NCI-H460 (cell line): ENCODE measurements at regions not wholly inside any gene's neighbourhood (a gene's known extent, or its start where the extent isn't known, plus 50 kb on each side); places are given as distances from the start of the nearest gene placed in this dataset.
"Not testable (repeated sequence)": the region's sequence is repeated elsewhere in the genome, so short reads cannot be mapped to it uniquely, and the experiment has no call there.

ENCODE experiments used
- DNase-seq: peaks from one replicate; pipeline ENCODE4 v3.0.0-alpha.2; 2016; ENCODE audit warnings: low read depth; ENCODE audit errors: extremely low read depth

DNA sequence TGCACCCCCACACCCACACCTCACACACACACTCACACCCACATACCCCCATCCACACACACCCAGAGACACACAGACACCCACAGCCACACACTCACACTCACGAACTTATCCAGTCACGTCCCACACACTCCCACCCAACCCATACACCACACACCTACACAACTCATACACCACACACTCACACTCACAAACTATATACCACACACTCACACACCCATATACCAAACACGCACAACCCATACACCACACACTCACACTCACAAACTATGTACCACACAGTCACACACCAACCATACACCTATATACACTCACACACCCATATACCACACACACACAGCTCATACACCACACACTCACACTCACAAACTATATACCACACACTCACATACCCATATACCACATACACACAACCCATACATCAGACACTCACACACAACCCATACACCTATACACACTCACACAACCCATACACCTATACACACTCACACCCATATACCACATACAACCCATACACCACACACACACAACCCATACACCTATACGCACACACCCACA, 162.4 kb downstream of the TMEM121 start:
- not testable (repeated sequence) for DNase-seq

- no peak for DNase-seq
Measured at GRCh38 chr14:105689722-105690121, 163.3 kb downstream of the TMEM121 start.

- no peak for DNase-seq
Measured at GRCh38 chr14:105690671-105691070, 164.3 kb downstream of the TMEM121 start.

DNA sequence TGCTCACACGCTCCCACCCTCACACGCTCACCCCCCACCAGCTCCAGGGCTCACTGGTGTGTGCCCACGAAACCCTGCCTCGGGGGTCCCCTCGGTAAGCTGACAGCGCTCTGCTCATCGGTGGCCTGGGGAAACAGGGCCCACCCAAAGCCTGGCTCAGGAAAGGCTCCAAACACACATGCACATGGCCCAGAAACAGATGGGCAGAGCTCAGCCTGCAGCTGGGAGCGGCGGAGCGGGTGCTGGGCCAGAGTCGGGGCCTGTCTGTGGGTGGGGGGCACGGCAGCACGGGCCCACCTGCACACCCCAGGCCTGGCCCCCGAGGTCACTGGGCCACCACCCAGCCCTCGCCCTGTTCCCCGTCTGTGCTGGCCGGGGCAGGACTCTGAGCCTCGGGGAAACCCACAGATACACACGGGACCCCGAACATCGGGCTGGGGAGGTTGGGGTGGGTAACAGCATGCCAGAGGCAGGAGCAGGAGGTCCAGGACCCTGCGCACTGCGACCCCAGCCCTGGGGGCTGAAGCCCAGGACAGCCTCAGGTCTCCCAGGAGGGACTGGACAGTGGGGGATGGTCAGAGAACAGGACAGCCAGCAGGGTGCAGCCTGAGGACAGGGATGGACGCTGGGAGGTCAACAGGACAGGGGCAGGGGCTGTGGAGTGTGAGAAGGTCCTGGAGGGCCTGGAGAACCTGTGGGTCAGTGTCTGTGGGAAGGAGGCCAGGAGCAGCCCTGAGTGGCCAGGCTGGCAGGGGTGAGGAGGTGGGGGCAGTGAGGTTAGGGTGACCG, 165.1 kb downstream of the TMEM121 start:
- not testable (repeated sequence) for DNase-seq

- not testable (repeated sequence) for DNase-seq
Measured at GRCh38 chr14:105692110-105692685, 165.8 kb downstream of the TMEM121 start.

GRCh38 chr14:105694961-105695360, 168.6 kb downstream of the TMEM121 start:
- no peak for DNase-seq

- DNase-seq: not testable (repeated sequence)
Measured at GRCh38 chr14:105696388-105696787, 170.0 kb downstream of the TMEM121 start.

- DNase-seq: not testable (repeated sequence)
Measured at GRCh38 chr14:105697414-105697813, 171.0 kb downstream of the TMEM121 start.

DNA sequence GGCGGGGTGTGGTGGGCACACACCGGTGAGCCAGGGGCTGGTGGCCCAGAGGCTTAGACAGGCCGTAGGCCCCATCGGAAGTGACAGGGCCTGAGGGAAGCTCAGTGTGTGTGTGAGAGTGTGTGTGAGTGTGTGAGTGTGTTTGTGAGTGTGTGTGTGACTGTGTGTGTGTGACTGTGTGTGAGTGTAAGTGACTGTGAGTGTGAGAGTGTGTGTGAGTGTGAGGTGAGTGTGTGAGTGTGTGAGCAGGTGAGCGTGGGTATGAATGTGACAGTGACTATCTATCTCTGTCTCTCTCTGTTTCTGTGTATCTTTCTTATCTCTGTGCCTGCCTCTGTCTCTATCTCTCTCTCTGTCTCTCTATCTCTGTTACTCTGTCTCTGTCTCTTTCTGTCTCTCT, 171.6 kb downstream of the TMEM121 start:
- DNase-seq: not testable (repeated sequence)

GRCh38 chr14:105698940-105699556, 172.7 kb downstream of the TMEM121 start:
- DNase-seq: not testable (repeated sequence)

DNA sequence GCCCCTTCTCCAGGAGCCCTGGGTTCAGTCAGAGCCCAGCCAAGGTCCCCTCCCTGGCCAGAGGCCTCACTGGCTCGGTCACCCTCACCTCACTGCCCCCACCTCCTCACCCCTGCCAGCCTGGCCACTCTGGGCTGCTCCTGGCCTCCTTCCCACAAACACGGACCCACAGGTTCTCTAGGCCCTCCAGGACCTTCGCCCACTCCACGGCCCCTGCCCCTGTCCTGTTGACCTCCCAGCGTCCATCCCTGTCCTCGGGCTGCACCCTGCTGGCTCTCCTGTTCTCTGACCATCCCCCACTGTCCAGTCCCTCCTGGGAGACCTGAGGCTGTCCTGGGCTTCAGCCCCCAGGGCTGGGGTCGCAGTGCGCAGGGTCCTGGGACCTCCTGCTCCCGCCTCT, 173.3 kb downstream of the TMEM121 start:
- not testable (repeated sequence) for DNase-seq

DNA sequence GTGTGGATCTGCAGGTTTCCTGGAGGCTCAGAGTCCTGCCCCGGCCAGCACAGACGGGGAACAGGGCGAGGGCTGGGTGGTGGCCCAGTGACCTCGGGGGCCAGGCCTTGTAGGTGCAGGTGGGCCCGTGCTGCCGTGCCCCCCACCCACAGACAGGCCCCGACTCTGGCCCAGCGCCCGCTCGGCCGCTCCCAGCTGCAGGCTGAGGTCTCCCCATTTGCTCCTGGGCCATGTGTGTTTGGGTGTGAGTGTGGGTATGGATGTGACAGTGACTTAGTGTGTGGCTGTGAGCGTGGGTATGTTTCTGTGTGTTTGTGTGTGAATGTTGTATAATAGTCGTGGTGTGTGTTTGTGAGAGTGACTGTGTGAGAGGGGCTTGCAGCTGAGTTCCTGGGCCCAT, 173.8 kb downstream of the TMEM121 start:
- not testable (repeated sequence) for DNase-seq

- DNase-seq: no peak
Measured at GRCh38 chr14:105700622-105701288, 174.4 kb downstream of the TMEM121 start.

DNA sequence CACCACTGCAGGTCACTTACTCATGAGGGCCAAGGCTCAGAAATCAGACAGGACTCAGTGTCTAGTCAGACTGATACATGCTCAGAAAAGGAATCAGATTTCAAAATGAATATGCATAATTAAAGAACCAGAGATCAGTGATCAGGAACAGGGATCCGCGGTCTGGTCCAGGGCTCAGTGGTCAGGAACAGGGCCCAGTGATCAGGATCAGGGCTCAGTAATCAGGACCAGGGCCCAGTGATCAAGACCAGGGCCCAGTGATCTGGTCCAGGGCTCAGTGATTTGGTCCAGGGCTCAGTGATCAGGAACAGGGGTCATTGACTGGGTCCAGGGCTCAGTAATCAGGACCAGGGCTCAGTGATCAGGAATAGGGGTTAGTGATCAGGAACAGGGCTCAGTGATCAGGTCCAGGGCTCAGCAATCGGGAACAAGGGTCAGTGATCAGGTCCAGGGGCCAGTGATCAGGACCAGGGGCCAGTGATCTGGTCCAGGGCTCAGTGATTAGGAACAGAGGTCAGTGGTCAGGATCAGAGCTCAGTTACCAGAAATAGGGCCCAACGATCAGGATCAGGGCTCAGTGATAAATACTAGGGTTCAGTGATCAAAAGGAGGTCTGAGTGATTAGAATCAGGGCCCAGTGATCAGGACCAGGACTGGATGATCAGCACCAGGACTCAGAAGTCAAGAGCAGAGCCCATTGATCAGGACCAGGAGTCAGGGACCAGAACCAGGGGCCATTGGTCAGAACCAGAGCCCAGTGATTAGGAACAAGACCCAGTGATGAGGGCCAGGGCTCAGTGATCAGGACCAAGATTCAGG, 175.3 kb downstream of the TMEM121 start:
- DNase-seq: no peak

DNA sequence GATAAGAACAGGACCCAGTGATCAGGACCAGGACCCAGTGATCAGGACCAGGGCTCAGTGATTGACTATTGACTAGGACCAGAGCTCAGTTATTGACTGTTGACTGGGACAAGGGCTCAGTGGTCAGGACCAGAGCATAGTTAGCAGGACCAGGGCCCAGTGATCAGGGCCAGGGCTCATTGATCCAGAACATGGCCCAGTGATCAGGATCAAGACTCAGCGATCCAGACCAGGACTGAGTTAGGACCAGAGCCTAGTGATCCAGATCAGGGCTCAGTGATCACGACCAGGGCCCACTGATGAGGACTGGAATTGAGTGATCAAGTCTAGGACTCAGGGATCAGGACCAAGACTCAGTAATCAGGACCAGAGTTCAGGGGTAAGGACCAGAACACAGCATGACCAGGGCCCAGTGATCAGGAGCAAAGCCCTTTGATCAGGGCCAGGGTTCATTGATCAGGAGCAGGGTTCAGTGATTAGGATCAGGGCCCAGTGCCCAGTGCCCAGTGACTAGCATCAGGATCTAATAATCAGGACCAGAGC, 176.0 kb downstream of the TMEM121 start:
- DNase-seq: no peak

DNA sequence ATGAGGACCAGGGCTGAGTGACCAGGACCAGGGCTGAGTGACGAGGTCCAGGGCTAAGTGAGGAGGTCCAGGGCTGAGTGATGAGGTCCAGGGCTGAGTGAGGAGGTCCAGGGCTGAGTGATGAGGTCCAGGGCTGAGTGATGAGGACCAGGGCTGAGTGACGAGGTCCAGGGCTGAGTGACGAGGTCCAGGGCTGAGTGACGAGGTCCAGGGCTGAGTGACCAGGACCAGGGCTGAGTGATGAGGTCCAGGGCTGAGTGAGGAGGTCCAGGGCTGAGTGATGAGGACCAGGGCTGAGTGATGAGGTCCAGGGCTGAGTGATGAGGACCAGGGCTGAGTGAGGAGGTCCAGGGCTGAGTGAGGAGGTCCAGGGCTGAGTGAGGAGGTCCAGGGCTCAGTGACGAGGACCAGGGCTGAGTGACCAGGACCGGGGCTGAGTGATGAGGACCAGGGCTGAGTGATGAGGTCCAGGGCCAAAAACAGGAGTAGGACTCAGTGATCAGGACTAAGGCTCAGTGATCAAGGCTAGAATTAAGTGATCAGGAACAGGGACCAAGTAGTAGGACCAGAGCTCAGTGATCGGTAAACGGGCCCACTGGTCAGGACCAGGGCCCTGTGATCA, 176.8 kb downstream of the TMEM121 start:
- not testable (repeated sequence) for DNase-seq

DNA sequence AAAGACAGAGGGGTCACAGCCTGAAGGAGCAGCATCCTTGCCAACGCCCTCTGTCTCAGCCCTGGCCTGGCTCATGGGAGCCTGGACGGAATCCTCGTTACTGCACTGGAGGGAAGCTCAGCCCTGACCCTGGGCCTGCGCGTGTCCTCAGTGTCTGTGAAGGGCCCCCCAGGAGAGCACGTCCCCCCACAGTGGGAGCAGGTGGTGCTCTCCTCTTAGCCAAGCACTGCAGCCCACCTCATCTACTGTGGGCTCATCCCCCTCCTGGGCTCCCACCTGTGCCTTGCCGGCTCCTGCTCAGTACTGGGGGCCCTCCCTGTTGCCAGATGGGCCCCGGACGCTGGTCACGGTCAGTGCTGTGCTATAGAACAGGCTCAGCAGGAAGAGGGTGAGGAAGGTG, 177.7 kb downstream of the TMEM121 start:
- DNase-seq: not testable (repeated sequence)

DNA sequence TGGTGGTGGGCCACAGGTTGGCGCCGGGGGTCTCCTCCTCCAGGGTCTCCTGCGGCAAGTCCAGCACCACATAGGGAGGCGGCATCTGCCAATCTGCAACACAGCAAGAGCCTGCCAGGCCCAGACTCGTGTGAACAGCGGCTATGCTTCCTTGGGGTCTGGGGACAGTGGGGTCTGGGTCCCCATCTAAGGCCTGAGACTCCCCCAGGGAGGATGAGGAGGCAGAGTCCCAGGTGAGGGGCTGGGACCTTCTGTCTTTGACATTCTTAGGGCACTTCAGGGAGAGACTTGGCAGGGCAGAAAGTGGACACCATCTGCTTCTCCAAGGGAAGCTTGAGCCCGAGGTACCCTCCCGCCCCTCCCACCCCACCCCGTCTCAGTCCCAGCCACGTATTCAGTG, 178.1 kb downstream of the TMEM121 start:
- DNase-seq: not testable (repeated sequence)

GRCh38 chr14:105705512-105705861, 179.1 kb downstream of the TMEM121 start:
- not testable (repeated sequence) for DNase-seq
